ENCODE measurements at regions not wholly inside any gene's neighbourhood (a gene's known extent, or its start where the extent isn't known, plus 50 kb on each side); places are given as distances from the start of the nearest gene placed in this dataset.

GRCh38 chr13:47178090-47178950 is 281.5 kb upstream of the HTR2A start:
- no peak for DNase-seq (ENCODE audit: low read depth, low spot score)

GRCh38 chr13:47175172-47175866 is 278.5 kb upstream of the HTR2A start:
- DNase-seq (ENCODE audit: low read depth, low spot score) = no peak

- DNase-seq (ENCODE audit: low read depth, low spot score) = no peak
These were observed 274.1 kb upstream of the HTR2A start for GRCh38 chr13:47170971-47171370.

GRCh38 chr13:47168618-47169017 is 271.8 kb upstream of the HTR2A start:
- DNase-seq (ENCODE audit: low read depth, low spot score) = no peak

GRCh38 chr13:47168066-47168465 is 271.2 kb upstream of the HTR2A start:
- DNase-seq (ENCODE audit: low read depth, low spot score) = no peak

GRCh38 chr13:47166336-47166735 is 269.5 kb upstream of the HTR2A start:
- no peak for DNase-seq (ENCODE audit: low read depth, low spot score)

- no peak for DNase-seq (ENCODE audit: low read depth, low spot score)
These were observed 263.1 kb upstream of the HTR2A start for GRCh38 chr13:47159853-47160550.

- DNase-seq (ENCODE audit: low read depth, low spot score) = no peak
These were observed 261.7 kb upstream of the HTR2A start for GRCh38 chr13:47158593-47158992.

- DNase-seq (ENCODE audit: low read depth, low spot score) = no peak
These were observed 251.7 kb upstream of the HTR2A start for GRCh38 chr13:47148543-47148942.

GRCh38 chr13:47147812-47148119 is 250.9 kb upstream of the HTR2A start:
- no peak for DNase-seq (ENCODE audit: low read depth, low spot score)

GRCh38 chr13:47146991-47147811 is 250.3 kb upstream of the HTR2A start:
- DNase-seq (ENCODE audit: low read depth, low spot score) = no peak

GRCh38 chr13:47146136-47146535 is 249.3 kb upstream of the HTR2A start:
- DNase-seq (ENCODE audit: low read depth, low spot score) = no peak

GRCh38 chr13:47144782-47145181 is 247.9 kb upstream of the HTR2A start:
- no peak for DNase-seq (ENCODE audit: low read depth, low spot score)

GRCh38 chr13:47142105-47142504 is 245.3 kb upstream of the HTR2A start:
- no peak for DNase-seq (ENCODE audit: low read depth, low spot score)

GRCh38 chr13:47139519-47139918 is 242.7 kb upstream of the HTR2A start:
- no peak for DNase-seq (ENCODE audit: low read depth, low spot score)

- DNase-seq (ENCODE audit: low read depth, low spot score) = no peak
These were observed 239.7 kb upstream of the HTR2A start for GRCh38 chr13:47136504-47136941.

- DNase-seq (ENCODE audit: low read depth, low spot score) = no peak
These were observed 239.1 kb upstream of the HTR2A start for GRCh38 chr13:47135800-47136503.

- DNase-seq (ENCODE audit: low read depth, low spot score) = no peak
These were observed 238.2 kb upstream of the HTR2A start for GRCh38 chr13:47134939-47135489.

- no peak for DNase-seq (ENCODE audit: low read depth, low spot score)
These were observed 236.2 kb upstream of the HTR2A start for GRCh38 chr13:47133011-47133445.

- DNase-seq (ENCODE audit: low read depth, low spot score) = no peak
These were observed 232.6 kb upstream of the HTR2A start for GRCh38 chr13:47129461-47129860.

- DNase-seq (ENCODE audit: low read depth, low spot score) = no peak
These were observed 229.6 kb upstream of the HTR2A start for GRCh38 chr13:47126432-47126831.

Measured in iPS DF 19.7 (cell line).